ENCODE measurements at regions not wholly inside any gene's neighbourhood (a gene's known extent, or its start where the extent isn't known, plus 50 kb on each side); places are given as distances from the start of the nearest gene placed in this dataset.
"Not testable (repeated sequence)": the region's sequence is repeated elsewhere in the genome, so short reads cannot be mapped to it uniquely, and the experiment has no call there.

- Mint-ChIP-seq H3K27me3 (no peaks in the 10 kb centered on the region), H3K36me3 (ENCODE audit: insufficient read depth) (no peaks in the 10 kb centered on the region), H3K4me1 (ENCODE audit: low read depth) (no peaks in the 10 kb centered on the region), H3K9me3 (ENCODE audit: low read depth) (peaks cover 4% of the 10 kb centered on the region), H3K4me3 (ENCODE audit: low read depth) (no peak overlapping the region), H3K27ac (no peak overlapping the region)
- no peak for DNase-seq (ENCODE audit: low spot score, unreplicated experiment)
- TF ChIP-seq, protein P1, sequence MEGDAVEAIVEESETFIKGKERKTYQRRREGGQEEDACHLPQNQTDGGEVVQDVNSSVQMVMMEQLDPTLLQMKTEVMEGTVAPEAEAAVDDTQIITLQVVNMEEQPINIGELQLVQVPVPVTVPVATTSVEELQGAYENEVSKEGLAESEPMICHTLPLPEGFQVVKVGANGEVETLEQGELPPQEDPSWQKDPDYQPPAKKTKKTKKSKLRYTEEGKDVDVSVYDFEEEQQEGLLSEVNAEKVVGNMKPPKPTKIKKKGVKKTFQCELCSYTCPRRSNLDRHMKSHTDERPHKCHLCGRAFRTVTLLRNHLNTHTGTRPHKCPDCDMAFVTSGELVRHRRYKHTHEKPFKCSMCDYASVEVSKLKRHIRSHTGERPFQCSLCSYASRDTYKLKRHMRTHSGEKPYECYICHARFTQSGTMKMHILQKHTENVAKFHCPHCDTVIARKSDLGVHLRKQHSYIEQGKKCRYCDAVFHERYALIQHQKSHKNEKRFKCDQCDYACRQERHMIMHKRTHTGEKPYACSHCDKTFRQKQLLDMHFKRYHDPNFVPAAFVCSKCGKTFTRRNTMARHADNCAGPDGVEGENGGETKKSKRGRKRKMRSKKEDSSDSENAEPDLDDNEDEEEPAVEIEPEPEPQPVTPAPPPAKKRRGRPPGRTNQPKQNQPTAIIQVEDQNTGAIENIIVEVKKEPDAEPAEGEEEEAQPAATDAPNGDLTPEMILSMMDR (IDR thresholded peaks at IDR 0.05; ENCODE audit: unreplicated experiment): no peak
Measured at GRCh38 chr2:186925514-186925913, 76.5 kb upstream of the ZSWIM2 start.

- H3K27me3 Mint-ChIP-seq; H3K4me1 Mint-ChIP-seq (ENCODE audit: low read depth); H3K27ac Mint-ChIP-seq; H3K4me3 Mint-ChIP-seq (ENCODE audit: low read depth); DNase-seq (ENCODE audit: low spot score, unreplicated experiment); H3K9me3 Mint-ChIP-seq (ENCODE audit: low read depth); H3K36me3 Mint-ChIP-seq (ENCODE audit: insufficient read depth): not testable (repeated sequence)
Measured at GRCh38 chr2:186922316-186922715, 73.3 kb upstream of the ZSWIM2 start.

- H3K36me3 Mint-ChIP-seq (ENCODE audit: insufficient read depth): no peaks in the 10 kb centered on the region
- H3K4me1 Mint-ChIP-seq (ENCODE audit: low read depth): no peaks in the 10 kb centered on the region
- no peak for DNase-seq (ENCODE audit: low spot score, unreplicated experiment)
- no peak overlapping the region for H3K4me3 Mint-ChIP-seq (ENCODE audit: low read depth)
- no peaks in the 10 kb centered on the region for H3K27me3 Mint-ChIP-seq
- H3K27ac Mint-ChIP-seq: no peak overlapping the region
- H3K9me3 Mint-ChIP-seq (ENCODE audit: low read depth): no peaks in the 10 kb centered on the region
- TF ChIP-seq, protein P1 (IDR thresholded peaks at IDR 0.05; ENCODE audit: unreplicated experiment): no peak
Measured at GRCh38 chr2:186919296-186919695, 70.3 kb upstream of the ZSWIM2 start.

DNA sequence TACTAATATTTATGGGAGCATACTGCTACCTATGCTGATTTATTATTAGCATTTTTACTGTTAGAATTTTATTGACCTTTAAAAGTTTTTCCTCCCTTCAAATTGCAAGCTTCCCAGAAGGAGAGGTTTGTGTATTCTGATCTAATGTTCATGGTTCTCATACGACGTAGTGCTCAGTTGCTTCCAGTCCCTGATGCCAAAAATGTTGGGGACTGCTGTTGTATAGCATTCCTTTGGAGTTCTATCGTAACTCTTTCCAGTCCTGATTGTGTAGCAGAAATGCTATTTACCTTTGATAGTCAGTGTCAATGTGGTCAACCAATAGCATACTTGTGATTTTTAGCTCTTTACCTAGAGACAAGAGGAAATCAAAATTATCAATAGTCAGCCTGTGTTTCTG is 69.5 kb upstream of the ZSWIM2 start:
- Mint-ChIP-seq H3K9me3 (ENCODE audit: low read depth) (no peaks in the 10 kb centered on the region), H3K36me3 (ENCODE audit: insufficient read depth) (no peaks in the 10 kb centered on the region), H3K4me3 (ENCODE audit: low read depth) (no peak overlapping the region), H3K27me3 (no peaks in the 10 kb centered on the region), H3K27ac (no peak overlapping the region), H3K4me1 (ENCODE audit: low read depth) (no peaks in the 10 kb centered on the region)
- TF ChIP-seq, protein P1 (IDR thresholded peaks at IDR 0.05; ENCODE audit: unreplicated experiment): no peak
- no peak for DNase-seq (ENCODE audit: low spot score, unreplicated experiment)

DNA sequence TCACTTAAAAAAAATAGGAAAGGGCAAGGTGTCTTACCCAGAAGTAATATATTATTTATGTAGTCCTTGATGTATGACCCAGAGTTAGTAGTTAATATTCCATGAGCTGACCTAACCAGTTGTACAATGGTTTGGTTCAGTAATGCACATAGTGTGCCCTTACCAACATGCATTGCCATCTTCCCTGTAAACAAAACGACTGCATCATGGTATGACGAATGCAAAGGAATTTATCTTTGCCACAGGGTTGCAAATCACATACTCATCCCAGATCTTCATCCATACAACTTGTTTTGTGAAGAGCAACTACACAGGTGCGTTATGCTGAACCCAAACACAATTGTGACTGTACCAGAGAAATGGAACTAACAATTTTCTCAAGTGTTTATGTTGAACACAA is 68.9 kb upstream of the ZSWIM2 start:
- TF ChIP-seq, protein P1 (IDR thresholded peaks at IDR 0.05; ENCODE audit: unreplicated experiment): no peak
- no peak for DNase-seq (ENCODE audit: low spot score, unreplicated experiment)
- no peaks in the 10 kb centered on the region for H3K27me3 Mint-ChIP-seq
- H3K4me3 Mint-ChIP-seq (ENCODE audit: low read depth): no peak overlapping the region
- H3K9me3 Mint-ChIP-seq (ENCODE audit: low read depth): no peaks in the 10 kb centered on the region
- peaks cover under 1% of the 10 kb centered on the region for H3K4me1 Mint-ChIP-seq (ENCODE audit: low read depth)
- H3K36me3 Mint-ChIP-seq (ENCODE audit: insufficient read depth): no peaks in the 10 kb centered on the region
- H3K27ac Mint-ChIP-seq: no peak overlapping the region

- no peak for DNase-seq (ENCODE audit: low spot score, unreplicated experiment)
- H3K4me3 Mint-ChIP-seq (ENCODE audit: low read depth): no peak overlapping the region
- no peaks in the 10 kb centered on the region for H3K36me3 Mint-ChIP-seq (ENCODE audit: insufficient read depth)
- peaks cover 1% of the 10 kb centered on the region for H3K4me1 Mint-ChIP-seq (ENCODE audit: low read depth)
- H3K9me3 Mint-ChIP-seq (ENCODE audit: low read depth): no peaks in the 10 kb centered on the region
- no peaks in the 10 kb centered on the region for H3K27me3 Mint-ChIP-seq
- TF ChIP-seq, protein P1 (IDR thresholded peaks at IDR 0.05; ENCODE audit: unreplicated experiment): no peak
- no peak overlapping the region for H3K27ac Mint-ChIP-seq
Measured at GRCh38 chr2:186913870-186914269, 64.9 kb upstream of the ZSWIM2 start.
